AG09309 (cell line): ENCODE measurements at regions not wholly inside any gene's neighbourhood (a gene's known extent, or its start where the extent isn't known, plus 50 kb on each side); places are given as distances from the start of the nearest gene placed in this dataset.

ENCODE experiments used
- DNase-seq: peaks from one replicate; pipeline ENCODE4 v3.0.0-alpha.2; 2010; ENCODE audit warnings: low read depth
- H3K4me3 ChIP-seq: 2 replicates; pipeline ENCODE4 v1.5.1; 2011; ENCODE audit warnings: mild to moderate bottlenecking, low read depth, low read length, moderate library complexity; ENCODE audit not compliant: control insufficient read depth
- TF ChIP-seq, protein P1 (sequence below): IDR thresholded peaks from 2 replicates; pipeline ENCODE4 v1.5.1; 2011; ENCODE audit warnings: mild to moderate bottlenecking, low read depth, low read length, inconsistent platforms; ENCODE audit not compliant: insufficient read depth, control insufficient read depth; ENCODE audit errors: missing control alignments

DNA sequence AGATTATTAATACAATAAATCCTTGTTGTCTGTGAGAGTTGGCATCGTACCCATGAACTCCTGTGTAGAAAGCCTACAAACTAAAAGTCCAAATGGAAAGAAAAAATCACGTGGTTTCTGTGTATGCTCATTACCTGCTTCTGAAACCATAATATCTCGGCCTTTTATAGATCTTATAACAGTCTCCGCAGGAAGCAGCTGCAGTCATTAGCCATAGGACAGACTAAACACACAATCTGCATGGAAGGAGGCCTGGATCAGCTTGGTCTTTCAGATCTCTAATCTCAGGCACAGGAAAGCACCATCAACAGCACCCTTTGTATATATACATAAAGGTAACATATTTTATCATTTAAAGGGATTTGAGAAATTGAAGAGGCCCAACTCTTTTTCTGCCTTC, 508.9 kb upstream of the TCF4 start:
- no peak overlapping the region for H3K4me3 ChIP-seq
- DNase-seq, result no peak
- TF ChIP-seq, protein P1, sequence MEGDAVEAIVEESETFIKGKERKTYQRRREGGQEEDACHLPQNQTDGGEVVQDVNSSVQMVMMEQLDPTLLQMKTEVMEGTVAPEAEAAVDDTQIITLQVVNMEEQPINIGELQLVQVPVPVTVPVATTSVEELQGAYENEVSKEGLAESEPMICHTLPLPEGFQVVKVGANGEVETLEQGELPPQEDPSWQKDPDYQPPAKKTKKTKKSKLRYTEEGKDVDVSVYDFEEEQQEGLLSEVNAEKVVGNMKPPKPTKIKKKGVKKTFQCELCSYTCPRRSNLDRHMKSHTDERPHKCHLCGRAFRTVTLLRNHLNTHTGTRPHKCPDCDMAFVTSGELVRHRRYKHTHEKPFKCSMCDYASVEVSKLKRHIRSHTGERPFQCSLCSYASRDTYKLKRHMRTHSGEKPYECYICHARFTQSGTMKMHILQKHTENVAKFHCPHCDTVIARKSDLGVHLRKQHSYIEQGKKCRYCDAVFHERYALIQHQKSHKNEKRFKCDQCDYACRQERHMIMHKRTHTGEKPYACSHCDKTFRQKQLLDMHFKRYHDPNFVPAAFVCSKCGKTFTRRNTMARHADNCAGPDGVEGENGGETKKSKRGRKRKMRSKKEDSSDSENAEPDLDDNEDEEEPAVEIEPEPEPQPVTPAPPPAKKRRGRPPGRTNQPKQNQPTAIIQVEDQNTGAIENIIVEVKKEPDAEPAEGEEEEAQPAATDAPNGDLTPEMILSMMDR, result no peak

DNA sequence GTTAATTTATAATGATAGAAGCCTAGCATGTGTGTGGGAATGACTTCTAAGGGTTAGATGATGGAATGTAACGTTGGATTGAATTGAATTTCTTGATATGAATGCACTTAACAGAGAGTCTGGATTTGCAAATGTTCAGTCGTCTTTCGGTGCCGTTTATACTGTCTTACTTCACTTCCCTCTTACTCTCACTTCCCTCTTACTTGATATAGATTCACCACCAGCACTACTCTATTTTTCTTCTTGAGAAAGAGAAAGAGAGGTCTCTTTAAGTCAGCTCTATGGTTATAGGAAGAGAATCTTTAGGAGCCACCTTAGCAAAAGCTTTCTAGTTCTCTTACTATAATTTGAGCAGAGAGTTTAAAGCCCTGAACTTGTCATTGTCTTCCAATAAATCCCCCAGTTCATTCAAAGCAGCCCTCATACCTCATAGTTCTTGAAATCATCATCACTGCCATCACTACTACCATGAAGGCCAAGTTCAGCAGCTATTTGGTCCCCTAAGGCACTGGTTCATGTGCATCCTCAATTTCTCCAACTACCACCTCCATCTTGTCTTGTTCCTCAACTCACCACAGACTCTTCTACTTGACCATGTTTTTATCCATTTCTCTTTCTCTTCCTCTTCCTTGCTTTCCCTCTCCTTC, 501.7 kb upstream of the TCF4 start:
- no peak overlapping the region for H3K4me3 ChIP-seq
- no peak for DNase-seq
- TF ChIP-seq, protein P1, result no peak

DNA sequence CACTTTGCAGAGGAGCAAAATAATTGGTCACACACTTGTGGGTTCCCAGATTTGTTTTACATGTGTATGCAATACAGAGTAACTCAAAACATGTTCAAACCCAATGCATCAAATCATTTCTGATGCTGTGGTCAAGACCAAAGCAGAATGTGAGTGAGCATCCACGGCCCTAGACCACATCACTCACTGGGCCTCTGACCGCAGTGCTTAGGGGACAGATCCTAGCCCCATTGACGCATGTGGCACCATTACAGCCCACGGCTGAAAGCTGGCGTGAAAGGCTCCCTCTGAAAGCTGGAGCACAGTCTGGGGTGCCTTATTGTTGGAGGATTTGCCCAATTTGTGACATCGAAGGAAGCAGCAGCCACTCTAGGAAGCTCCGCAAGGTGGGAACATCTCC, 498.8 kb upstream of the TCF4 start:
- H3K4me3 ChIP-seq, result no peak overlapping the region
- TF ChIP-seq, protein P1, result no peak
- DNase-seq, result no peak

DNA sequence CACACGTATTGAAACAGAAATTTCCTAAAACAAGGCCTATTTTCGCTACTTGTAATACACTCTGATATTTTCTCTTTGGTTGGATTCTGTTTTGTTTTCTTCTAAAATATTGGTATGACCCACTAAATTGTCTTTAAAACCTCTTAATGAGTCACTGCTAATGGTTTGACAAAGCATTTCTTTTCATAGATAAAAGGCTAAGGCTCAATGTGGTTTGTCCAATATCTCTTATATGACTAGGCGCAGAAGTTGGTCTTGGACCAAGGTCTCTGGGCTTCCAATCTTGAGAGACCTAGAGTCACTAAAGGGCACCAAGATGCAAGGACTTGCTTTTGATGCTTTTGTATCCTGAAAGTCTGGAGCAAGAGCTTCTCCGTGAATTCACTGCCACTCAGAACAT, 498.2 kb upstream of the TCF4 start:
- TF ChIP-seq, protein P1, result no peak
- no peak overlapping the region for H3K4me3 ChIP-seq
- DNase-seq, result no peak

DNA sequence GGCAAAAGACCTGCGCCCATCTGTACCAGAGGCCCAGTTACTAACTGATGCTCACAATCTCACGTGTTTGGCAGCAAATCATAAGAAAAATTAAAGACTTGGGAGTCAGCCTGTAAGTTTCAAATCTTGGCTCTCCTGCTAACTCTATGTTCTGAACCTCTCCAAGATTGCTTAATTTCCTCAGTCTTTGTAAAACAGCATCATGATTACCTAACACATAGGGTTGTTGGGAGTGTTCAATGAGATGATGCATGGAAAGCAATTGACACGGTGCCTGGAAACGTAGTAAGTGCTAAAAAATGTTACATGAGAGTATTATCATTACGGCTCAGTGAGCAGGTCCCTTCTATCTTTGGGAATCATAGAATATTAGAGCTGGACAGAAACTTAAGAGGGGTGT, 497.6 kb upstream of the TCF4 start:
- peak; percentile 76 for DNase-seq
- no peak overlapping the region for H3K4me3 ChIP-seq
- TF ChIP-seq, protein P1, result no peak

DNA sequence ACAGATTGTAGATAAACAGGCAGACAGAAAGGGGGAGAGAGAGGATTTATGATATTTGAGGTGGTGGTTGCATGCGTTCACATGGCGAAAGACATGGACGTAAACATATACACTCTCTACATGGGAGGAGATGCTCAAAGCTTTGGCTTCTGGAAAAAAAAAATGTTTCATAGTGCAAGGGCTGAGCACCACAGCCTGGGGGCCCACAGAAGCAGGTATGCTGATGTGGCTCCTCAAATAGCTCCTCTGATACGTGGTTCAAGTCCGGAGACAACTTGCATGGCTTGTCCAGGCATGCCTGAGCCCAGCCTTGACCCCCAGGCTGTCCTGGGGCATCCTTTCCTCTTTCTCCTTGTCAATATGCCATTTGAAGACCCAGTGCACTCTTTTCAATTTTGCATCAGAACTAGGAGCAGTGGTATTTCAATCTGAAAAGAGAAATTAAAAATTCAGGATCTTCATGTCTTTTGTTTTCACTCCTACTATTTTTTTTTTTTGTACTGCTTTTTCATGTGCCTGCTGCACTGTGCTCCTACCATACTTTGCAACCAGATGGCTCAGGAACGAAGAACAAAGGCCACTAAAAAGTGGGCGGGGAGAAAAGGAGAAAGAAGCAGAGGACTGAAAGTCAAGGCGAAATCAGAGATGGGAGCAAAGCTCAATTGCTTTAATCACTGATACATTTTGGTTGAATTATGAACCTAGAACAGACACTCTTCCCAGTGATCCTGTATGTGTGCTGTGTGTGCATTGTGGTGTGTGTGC, 495.7 kb upstream of the TCF4 start:
- H3K4me3 ChIP-seq, result no peak overlapping the region
- TF ChIP-seq, protein P1, result no peak
- no peak for DNase-seq

DNA sequence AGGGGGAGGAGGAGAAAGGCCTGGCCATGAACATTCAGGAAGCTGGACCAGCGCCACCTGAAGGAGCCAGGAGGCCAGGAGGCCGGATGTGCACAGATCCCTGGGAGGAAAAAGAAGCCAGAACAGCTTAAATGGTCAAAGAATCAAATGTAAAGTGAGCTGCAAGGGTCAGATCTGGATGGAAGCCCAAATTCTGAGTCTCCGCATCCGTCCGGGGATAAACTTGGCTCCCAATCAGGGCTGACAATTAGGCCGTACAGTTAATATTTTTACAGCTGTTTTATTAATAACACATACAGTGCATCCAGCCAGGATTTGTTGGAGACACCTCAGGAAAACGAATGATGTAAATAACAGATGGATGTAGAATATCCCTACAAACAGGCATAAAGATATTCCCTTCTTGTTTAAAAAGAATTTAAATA, 495.1 kb upstream of the TCF4 start:
- H3K4me3 ChIP-seq, result no peak overlapping the region
- DNase-seq, result no peak
- TF ChIP-seq, protein P1, result no peak
